ENCODE measurements at regions not wholly inside any gene's neighbourhood (a gene's known extent, or its start where the extent isn't known, plus 50 kb on each side); places are given as distances from the start of the nearest gene placed in this dataset.

GRCh38 chr3:184496933-184497332 is 64.7 kb upstream of the EPHB3 start:
- TF ChIP-seq, protein P1, sequence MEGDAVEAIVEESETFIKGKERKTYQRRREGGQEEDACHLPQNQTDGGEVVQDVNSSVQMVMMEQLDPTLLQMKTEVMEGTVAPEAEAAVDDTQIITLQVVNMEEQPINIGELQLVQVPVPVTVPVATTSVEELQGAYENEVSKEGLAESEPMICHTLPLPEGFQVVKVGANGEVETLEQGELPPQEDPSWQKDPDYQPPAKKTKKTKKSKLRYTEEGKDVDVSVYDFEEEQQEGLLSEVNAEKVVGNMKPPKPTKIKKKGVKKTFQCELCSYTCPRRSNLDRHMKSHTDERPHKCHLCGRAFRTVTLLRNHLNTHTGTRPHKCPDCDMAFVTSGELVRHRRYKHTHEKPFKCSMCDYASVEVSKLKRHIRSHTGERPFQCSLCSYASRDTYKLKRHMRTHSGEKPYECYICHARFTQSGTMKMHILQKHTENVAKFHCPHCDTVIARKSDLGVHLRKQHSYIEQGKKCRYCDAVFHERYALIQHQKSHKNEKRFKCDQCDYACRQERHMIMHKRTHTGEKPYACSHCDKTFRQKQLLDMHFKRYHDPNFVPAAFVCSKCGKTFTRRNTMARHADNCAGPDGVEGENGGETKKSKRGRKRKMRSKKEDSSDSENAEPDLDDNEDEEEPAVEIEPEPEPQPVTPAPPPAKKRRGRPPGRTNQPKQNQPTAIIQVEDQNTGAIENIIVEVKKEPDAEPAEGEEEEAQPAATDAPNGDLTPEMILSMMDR (IDR thresholded peaks at IDR 0.05) = no peak
- TF ChIP-seq POLR2A (IDR thresholded peaks at IDR 0.05) = no peak
